Prostate gland (tissue), 2 donors: ENCODE measurements at regions not wholly inside any gene's neighbourhood (a gene's known extent, or its start where the extent isn't known, plus 50 kb on each side); places are given as distances from the start of the nearest gene placed in this dataset.

Experiments used
- CTCF ChIP-seq, 4 experiments: fragments of 200-600 bp in 2 of 4; fragments of 450-650 bp in 2 of 4; sonication (generic) in 2 of 4; IDR thresholded peaks; 1 replicate in 3 of 4; 2 replicates in 1 of 4; pipeline ENCODE4 v1.5.1; 2016 to 2019; ENCODE audit warnings: antibody characterized with exemption in 4 of 4, mild to moderate bottlenecking in 2 of 4, moderate library complexity in 2 of 4
- POLR2A ChIP-seq: fragments of 450-650 bp; IDR thresholded peaks from one replicate; pipeline ENCODE4 v1.6.1; 2016; ENCODE audit warnings: antibody characterized with exemption, mild to moderate bottlenecking
- POLR2AphosphoS5 ChIP-seq: sonication (generic); formaldehyde crosslinking; IDR thresholded peaks from one replicate; pipeline ENCODE4 v1.6.1; 2017; ENCODE audit warnings: antibody characterized with exemption

DNA sequence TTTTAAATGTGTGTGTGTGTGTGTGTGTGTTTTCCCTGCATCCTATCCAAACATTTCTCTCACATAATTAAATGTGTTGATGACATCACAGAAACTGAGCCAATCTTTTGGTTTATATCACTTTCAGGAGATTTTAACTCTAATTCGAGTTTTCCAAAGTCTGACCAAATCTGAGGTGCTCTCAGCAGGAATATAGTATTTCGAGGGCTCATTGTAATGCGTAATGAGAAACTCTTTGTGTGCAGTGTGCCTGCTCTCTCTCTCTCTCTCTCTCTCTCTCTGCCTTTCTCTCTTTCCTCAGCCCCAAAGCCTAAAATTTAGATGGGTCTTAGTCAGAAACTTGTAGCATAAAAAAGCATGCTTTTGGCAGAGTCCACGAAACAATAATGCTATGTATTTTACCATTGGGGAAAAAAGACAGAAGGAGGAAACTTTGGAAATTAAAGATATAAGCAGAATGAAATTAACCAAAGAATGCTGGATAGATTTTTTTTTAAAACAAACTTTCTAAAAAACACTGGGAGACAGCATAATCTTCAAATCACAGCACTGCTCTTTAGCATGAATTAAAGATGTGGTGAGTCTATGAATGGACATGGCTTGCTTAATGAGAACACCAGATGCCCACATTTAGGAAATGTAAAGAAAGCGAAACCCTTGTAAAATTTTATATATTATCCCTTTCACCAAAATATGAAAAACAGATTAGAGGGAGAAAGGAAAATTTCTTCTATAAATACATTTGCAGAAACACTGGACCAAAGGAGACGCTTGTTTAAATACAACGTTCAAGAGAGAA is 206.8 kb upstream of the HABP2 start:
- TF ChIP-seq CTCF (IDR thresholded peaks at IDR 0.05) (no peak), POLR2A (no peak), POLR2AphosphoS5 (no peak)
